SKM-1 treated with dmso at 0.1 percent for 144 hours (cell line): ENCODE measurements at regions not wholly inside any gene's neighbourhood (a gene's known extent, or its start where the extent isn't known, plus 50 kb on each side); places are given as distances from the start of the nearest gene placed in this dataset.
"Not testable (repeated sequence)": the region's sequence is repeated elsewhere in the genome, so short reads cannot be mapped to it uniquely, and the experiment has no call there.

Experiments used
- DNase-seq: peaks from one replicate; lab custom pipeline; 2025; ENCODE audit not compliant: unreplicated experiment; lab: John Stamatoyannopoulos, UW

DNA sequence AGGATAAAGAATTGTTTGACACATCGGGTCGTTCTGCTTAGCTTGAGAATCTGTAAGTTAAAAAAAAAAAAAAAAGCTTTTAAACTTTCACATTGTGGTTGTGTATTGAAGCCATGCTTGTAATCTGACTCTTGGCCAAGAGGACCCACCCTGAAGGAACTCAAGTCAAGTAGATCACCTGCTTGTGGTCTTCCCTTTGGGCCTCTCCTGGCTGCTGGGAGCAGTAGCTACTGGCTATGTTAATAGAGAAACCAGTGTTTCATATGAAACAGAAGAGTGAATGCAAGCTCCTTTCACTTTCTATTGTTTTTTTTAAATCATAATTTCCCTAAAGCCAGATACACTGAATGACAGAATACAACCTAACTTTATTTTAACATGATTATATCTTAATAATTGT lies 402.4 kb upstream of the NDST4 start:
- DNase-seq, result no peak

DNA sequence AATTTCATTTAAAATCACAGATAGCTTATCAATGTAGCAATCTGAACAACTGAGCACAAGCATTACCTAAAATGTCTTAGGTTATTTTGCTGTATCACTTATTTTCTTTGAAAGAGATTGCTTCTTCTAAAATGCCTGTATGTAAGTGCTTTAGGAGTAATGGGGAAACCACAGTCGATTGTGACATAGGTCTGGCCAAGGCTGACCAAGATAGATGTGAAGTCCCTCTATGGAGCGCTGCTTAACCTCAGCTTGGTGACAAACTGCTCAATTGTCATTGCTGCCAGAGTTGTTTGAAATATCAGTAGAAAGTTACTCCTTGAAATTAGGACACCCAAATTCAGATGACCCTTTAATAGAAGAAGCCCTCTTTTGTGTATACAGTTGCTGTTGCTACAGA lies 401.9 kb upstream of the NDST4 start:
- peak; percentile 73 for DNase-seq

DNA sequence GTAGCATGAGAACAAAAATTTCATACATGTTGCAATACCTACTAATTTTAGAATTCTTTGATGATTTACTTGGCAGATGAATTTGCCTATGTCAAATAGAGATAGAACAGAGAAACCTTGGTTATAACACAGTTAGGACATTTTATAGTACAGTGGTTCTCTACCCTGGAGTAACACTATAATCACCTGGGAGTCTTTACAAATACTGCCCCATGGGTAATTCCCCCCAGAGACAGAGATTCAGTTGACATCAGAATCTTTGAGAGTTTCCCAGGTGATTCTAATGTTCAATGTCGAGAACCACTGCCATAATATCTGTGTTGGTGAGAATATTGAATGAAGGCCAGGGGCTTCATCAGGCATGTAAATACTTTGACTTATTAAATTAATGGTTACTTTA lies 401.3 kb upstream of the NDST4 start:
- DNase-seq, result no peak

DNA sequence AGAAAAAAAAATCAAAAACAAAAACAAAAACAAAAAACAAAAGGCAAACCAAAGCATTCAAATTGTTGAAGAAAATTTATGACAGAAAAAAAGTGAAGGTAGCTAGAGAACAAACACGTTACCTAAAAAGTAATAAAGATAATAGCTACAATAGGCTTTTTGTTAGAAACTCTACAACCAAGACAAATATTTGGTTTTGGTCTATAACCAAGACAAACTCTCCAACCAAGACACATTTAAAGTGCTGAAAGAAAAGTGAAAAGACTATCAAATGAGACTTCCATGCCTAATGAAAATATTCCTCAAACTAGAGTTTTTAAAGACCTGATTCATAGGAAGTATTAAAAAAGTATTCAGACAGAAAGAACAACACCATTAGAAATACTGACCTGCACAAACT lies 391.9 kb upstream of the NDST4 start:
- no peak for DNase-seq

DNA sequence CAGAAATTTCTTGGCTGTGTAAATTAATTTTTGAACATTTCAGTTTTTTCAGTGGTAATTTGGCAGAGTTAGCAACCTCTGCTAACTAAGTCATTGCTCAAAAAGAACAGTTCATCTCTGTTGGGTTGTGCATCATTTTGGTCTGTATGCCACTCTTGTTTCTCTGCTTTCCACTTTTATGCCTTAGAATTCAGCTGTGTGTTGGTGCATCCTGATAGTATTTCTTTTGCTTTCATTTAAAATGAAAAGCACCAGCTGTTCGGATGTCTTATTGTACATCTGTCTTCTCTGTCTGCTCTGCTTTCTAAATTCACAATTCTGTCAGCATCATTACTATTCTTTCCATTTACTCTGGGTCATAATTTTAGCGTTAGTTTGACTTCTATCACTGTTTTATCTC lies 388.2 kb upstream of the NDST4 start:
- DNase-seq, result no peak

DNA sequence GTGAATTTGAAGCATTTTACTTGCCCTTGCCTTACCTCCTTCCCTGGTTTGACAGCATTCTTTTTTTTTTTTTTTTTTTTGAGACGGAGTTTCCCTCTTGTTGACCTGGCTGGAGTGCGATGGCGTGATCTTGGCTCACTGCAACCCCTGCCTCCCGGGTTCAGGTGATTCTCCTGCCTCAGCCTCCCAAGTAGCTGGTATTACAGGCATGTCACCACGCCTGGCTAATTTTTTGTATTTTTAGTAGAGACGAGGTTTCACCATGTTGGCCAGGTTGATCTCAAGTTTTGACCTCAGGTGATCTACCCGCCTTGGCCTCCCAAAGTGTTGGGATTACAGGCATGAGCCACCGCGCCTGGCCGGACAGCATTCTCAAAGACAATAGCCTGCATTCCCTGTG lies 380.4 kb upstream of the NDST4 start:
- not testable (repeated sequence) for DNase-seq

DNA sequence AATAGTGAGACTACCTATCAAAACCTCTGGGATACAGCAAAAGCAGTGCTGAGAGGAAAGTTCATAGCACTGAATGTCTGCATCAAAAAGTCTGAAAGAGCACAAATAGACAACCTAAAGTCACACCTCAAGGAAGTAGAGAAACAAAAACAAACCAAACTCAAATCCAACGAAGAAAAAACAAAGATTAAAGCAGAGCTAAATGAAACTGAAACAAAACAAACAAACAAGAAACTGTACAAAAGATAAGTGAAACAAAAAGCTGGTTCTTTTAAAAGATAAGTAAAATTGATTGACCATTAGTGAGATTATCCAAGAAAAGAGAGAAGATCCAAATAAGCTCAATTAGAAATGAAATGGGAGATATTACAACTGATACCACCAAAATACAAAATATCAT lies 378.3 kb upstream of the NDST4 start:
- no peak for DNase-seq

DNA sequence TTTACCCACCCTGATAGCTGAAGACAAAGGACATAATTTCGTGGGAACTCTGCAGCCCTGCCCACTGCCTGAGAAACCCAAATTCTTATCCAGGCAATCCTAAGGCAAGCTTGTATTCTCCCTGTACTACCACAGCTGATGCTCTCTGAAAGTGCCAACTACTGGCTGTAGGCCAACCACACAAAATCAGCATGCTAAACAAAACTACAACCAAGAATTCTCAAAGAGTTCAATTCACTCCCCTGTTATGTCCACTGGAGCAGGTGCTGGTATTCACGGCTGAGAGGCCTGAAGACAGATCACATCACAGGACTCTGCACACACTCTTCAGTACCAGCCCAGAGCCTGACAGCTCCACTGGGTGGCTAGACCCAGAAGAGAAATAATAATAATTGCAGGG lies 375.9 kb upstream of the NDST4 start:
- DNase-seq, result no peak

DNA sequence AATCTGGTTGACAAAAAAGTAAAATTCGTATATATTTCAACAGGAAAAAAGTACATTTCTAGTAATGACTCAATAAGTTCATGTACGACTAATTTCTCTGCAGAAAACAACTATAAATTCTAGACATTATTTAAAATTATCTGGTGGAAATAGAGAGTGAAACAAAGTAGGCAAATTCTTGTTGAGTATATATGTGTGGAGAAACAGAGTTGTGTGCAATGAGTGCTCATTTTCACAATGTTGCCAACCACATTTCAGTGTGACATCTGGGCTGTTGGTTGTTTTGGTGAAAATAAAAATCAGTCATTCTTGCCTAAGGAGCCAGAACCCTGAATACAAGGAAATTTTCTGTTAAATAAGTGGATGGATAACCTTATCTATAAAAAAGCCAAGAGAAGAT lies 372.0 kb upstream of the NDST4 start:
- DNase-seq, result no peak

DNA sequence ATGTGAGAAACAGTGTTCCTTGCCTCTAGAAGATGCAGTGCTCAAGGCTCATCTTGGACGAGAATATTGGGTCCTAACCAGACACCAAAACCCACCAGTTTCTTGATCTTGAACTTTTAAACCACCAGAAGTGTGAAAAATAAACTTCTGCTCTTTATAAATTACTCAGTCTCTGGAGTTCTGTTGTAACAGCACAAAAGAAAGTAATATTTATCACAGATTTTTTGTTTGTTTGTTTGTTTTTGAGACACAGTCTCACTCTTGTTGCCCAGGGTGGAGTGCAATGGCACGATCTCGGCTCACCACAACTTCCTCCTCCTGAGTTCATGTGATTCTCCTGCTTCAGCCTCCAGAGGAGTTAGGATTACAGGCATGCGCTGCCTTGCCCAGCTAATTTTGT lies 371.1 kb upstream of the NDST4 start:
- no peak for DNase-seq

DNA sequence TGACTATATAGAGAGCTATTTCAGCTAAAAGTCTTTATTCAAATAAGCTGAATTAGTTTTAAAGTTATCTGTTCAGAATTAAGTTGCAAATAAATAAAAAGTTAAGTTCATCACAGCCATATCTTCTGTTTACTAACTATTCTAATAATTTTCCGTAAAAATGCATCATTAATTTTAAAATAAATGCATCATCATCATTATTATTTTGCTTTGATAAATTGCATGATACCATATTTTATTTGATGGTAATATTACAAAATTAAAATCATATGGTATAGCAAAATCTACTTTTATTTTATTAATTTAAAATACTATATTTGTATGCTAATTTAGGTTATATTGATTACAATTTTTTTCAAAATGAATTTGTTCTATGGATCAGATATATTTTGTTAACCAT lies 357.3 kb upstream of the NDST4 start:
- no peak for DNase-seq

DNA sequence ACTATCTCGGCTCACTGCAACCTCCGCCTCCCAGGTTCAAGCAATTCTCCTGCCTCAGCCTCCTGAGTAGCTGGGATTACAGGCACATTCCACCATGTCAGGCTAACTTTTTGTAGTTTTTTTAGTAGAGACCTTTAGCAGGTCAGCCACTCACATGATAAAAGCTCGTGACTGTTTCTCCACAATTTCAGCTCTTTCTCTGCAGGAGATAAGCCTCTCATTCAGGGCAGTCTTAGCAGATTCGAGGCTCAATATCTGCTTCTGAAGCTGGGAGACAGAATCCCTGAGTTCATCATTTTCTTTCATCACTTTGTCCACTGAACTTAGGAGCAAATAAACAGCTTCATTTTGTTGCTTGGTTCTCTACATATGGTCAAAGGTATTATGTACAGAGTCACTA lies 345.9 kb upstream of the NDST4 start:
- DNase-seq, result not testable (repeated sequence)

DNA sequence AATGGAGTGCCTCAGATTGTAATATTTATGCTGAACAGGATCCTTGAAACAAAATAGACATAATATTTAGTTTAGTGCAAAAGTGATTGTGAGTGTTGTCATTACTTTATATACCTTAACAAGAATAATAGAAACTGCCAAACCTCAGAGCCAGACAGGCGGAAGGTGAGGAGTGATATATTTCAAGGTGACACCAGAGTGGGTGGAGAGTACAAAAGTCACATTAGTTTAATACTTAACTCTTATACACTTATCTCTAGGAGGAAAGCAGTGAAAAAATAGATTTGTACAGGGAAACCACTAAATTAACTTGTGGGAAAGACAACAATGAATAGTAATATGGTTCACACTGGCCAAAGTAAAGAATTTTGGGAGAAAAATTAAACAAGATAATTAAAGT lies 342.8 kb upstream of the NDST4 start:
- no peak for DNase-seq

DNA sequence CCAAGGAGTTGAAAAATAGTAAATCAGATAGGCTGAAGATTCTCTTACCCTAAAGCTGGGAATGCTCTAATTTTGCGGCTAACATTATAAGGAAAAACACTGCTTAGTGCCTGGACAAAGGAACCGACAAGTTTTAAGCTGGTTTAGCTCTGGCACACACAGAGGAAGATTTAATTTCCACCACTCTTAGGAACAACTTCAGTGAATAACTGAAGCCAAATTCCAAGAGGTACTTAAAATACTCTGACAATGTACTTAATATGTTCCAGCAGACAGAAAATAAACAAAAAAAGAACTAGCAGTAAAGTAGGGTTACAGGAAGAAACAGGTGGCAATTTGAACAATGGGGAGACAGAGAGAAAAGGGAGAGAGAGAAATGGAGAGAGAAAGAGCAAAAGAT lies 340.8 kb upstream of the NDST4 start:
- DNase-seq, result no peak

DNA sequence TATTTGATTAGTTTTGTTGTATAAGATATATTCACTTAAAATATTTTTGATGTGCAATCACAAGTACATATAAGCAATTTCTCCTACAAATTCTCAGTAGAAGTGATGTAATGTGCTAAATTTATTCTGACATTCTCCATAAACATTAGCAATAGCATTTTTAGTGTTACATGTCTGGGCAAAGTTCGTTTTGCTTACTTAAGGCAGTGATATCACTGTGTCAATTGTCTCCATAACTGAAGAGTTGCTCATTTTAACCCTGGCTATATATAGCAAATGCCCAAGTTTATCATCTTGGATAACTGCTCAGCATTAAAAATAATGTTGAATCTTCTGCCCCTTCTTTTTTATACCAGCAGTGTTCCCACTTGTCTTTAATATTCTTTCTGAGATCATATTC lies 340.0 kb upstream of the NDST4 start:
- no peak for DNase-seq

DNA sequence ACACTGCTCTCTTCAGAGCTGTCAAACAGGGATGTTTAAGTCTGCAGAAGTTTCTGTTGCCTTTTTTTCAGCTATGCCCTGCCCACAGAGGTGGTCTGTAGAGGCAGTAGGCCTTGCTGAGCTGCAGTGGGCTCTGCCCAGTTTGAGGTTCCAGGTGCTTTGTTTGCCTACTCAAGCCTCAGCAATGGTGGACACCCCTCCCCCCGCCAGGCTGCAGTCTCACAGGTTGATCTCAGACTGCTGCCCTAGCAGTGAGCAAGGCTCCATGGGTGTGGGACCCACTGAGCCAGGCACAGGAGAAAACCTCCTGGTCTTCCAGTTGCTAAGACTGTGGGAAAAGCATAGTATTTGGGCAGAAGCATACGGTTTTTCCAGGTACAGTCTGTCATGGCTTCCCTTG lies 338.8 kb upstream of the NDST4 start:
- DNase-seq, result not testable (repeated sequence)

DNA sequence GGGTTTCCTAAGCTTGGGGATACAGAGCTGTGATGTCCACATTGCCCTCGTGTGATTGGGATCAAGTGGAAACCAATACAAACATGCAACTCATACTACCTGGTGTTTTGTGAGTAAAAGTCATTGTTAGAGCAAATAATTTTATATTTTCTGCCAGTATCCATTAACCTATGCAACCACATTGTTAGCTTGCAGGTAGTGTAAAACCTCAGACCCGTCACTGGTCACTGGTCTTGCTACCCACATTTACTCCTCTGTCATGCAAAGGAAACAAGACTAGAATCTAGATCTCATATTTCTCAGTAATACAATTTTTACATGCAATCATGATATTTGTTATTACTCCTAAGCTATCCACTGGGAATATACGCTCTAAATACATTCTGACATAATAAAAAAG lies 324.3 kb upstream of the NDST4 start:
- no peak for DNase-seq

DNA sequence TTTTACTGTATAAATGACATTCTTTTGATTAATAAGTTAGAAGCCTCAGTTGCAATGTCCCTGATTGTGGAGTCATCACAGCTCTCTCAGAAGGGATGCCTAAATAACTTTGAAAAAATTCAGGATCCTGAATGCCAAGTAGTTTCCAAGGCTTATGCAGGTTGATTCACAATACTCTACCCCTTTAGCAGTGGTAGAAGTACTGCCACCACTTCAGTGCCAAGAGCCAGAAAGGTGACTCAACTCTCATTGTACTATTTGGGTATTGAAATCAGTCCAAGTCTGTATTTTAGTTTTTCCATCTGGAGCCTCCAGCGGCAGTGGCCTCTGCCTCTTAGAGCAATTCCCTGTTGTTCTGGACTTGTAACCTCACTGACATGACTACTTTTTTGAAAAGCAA lies 320.1 kb upstream of the NDST4 start:
- no peak for DNase-seq

DNA sequence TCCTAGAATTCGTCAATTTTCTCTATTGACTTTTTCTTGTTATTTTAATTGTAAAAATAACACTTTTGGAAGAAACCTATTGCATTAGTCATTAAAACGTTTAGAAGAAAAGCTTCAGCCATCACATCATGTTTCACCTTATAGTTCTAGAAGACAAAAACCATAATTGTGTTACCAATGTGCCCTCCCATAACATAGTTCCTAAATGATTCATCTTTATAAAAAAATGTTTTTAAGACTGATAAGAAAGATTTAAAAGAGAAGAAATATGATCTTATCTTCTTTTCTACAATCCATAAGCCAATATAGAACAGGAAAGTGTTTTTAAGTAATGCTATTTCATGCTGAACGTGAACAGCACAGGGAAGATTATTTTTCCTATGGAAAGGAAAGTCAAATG lies 316.6 kb upstream of the NDST4 start:
- DNase-seq, result no peak

DNA sequence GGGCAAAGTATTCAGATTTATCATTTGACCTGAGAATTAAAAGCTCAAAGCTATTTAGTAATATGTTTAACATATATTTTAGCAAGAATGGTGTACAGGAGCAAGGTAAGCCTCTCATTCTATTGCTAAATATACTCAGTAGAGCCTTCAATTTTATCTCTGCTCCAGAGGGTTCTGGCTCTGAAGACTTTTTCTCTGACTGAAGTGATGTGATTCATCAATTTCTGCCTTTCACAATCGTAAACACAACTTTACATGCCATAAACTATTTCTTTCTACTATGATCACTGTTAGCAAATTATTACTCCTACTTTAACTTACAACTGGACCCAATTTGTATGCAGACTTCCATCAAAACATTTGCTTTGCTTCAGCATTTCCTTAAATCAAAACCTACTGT lies 315.0 kb upstream of the NDST4 start:
- DNase-seq, result no peak

DNA sequence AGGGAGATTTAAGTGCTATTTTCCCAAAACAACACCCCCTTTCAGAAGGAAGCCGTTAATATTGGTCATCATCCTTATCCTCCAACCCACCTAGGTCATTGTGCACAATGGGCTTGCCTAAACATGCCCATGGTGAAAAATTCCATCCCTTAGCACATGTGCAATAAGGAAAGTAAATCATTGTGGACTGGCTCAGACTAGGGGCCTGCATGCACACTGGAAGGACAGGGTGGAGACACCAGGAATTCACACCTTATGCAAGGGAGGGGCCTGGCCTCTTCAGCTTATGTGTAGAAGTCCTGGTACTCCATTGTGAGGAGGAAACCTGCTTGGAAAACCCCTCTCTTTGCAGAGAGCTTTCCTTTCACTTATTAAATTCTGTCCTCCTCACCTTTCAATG lies 311.4 kb upstream of the NDST4 start:
- no peak for DNase-seq

DNA sequence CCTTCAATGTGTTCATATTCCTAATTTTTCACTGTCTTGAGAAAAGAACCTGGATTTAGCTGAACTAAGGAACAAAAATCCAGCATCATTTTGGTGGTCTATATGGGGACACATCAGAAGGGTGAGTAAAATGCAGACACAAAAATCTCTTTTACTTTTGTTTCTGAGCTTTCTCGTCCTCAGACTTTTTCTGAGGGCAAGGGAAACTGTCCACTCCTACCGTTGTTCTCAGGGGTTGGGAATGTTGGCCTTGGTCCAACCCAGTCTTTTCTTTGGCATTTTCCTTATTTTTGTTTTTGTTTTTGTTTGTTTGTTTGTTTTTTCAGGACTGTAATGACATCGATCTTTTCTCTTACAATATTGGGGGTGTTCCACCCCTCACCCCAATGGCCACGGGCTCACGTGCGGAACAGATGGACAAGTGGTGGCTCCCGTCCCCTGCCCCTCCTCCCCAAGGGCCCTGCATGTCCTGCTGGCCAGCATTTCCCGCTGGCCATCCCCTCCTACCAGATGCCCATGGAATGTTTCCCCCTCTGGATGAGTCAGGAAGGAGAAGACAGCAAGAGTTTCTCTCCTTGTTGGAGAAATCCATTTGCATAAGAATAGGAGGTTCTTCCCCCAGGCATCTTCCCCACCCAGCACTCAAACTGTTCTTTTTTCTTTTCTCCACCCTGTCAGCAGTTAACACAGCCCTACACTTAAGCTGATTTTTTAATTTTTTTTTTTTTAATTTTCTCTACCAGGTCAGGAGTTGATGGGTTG lies 305.4 kb upstream of the NDST4 start:
- DNase-seq, result no peak

DNA sequence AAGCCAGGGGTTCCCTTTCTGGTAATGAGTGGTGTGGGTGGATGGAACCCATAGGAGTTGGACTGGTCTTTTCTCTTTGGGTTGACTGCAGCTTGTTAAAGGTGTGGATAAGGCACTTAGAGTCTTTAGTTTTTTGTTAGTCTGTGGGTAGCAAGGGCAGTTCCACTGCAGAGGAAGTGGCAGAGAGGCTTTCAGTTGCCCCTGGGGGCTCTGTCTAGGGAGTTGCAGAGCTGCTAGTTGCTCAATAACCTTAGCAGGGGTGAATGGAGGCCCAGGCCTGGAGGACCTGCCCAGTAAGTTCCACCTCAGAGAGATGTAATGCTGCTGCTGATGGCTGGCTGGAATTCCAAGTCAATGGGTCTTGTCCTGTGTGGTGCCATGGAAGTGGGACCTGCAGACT lies 282.6 kb upstream of the NDST4 start:
- DNase-seq, result no peak

DNA sequence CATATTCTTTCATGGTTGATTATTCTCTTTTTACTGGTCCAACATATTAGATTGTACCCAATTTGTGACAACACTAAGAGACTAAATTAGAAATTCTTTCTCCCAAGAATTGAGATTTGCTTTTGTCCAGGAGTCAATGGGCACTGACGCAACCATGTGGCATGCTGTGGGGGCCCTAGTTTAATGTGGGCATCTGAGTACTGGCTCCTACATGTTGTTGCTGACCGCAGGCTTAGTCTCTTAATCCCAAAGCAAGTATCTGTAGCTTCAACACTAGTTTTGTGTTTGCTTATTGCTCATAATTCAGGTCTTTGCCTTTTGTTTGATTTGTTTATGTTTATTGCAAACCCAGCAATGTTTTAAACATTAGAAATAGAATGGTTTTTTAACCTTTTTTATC lies 263.4 kb upstream of the NDST4 start:
- no peak for DNase-seq
